ENCODE measurements at regions not wholly inside any gene's neighbourhood (a gene's known extent, or its start where the extent isn't known, plus 50 kb on each side); places are given as distances from the start of the nearest gene placed in this dataset.
"Not testable (repeated sequence)": the region's sequence is repeated elsewhere in the genome, so short reads cannot be mapped to it uniquely, and the experiment has no call there.

DNA sequence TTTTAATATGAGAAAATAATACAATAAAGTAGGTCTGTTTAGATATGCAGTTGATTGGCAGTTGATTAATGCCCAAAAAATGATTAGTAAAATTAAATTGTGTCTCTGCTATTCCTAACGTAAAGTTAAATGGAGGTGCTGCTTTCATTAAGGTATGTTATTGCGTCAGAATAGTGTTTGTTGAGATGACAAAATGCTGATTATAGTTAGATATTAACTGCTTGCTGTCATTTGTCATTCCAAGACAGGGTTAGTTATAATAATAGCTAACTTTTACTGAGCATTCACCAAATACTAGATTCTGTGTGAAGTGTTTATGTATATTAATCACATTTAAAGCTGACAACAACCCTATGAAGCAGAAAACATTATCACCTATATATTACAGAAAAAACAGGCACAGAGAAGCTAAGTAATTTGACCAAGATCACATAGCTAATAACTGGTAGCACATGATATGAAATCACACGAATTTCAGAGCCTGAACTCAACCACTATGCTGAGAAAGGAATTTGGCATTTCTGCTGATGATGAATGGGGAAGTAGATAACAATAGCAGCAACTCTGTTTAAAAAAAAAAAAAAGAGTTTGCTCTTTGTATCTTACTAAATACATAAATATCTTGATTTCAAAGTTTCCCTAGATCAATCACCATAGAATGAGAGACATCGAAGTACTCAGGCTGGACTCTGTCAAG lies 59.7 kb upstream of the WDR44 start:
- H3K9me3 Mint-ChIP-seq: no peaks in the 10 kb centered on the region
- TF ChIP-seq, protein P1, sequence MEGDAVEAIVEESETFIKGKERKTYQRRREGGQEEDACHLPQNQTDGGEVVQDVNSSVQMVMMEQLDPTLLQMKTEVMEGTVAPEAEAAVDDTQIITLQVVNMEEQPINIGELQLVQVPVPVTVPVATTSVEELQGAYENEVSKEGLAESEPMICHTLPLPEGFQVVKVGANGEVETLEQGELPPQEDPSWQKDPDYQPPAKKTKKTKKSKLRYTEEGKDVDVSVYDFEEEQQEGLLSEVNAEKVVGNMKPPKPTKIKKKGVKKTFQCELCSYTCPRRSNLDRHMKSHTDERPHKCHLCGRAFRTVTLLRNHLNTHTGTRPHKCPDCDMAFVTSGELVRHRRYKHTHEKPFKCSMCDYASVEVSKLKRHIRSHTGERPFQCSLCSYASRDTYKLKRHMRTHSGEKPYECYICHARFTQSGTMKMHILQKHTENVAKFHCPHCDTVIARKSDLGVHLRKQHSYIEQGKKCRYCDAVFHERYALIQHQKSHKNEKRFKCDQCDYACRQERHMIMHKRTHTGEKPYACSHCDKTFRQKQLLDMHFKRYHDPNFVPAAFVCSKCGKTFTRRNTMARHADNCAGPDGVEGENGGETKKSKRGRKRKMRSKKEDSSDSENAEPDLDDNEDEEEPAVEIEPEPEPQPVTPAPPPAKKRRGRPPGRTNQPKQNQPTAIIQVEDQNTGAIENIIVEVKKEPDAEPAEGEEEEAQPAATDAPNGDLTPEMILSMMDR (IDR thresholded peaks at IDR 0.05): no peak
- no peak for DNase-seq
- H3K36me3 Mint-ChIP-seq (ENCODE audit: low read depth): no peaks in the 10 kb centered on the region
- intact Hi-C loops (cut with micrococcal nuclease): no loop called here
- ATAC-seq: no peak
- no peaks in the 10 kb centered on the region for H3K4me1 Mint-ChIP-seq (ENCODE audit: low read depth)
- POLR2A ChIA-PET: no interaction called here
- no peak overlapping the region for H3K27ac Mint-ChIP-seq
- H3K4me3 Mint-ChIP-seq: no peak overlapping the region
- CTCF ChIA-PET: no interaction called here
- H3K27me3 Mint-ChIP-seq: no peaks in the 10 kb centered on the region

DNA sequence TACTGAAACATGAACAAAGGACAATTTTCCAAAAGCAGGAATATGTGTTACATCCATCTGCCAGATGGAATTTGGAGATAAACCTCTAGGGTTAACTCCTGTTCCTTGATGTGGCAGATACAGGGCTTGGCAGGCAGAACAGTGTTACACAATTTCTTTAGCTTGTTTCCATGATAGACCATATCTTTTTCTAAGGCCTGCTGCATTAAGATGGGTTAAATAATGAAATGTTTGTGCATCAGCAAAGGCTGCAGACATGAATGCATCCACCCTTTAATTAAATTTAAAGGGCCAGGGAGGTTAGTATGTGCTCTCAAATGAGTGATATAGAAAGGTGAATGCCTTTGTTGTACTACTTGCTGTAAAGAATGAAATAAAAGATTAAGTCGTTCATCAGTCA lies 50.1 kb upstream of the WDR44 start:
- H3K4me3 Mint-ChIP-seq; H3K27me3 Mint-ChIP-seq; H3K9me3 Mint-ChIP-seq; intact Hi-C loops (cut with micrococcal nuclease); POLR2A ChIA-PET; ATAC-seq; H3K36me3 Mint-ChIP-seq (ENCODE audit: low read depth); H3K27ac Mint-ChIP-seq; CTCF ChIA-PET; DNase-seq; H3K4me1 Mint-ChIP-seq (ENCODE audit: low read depth): not testable (repeated sequence)
